ENCODE measurements at regions not wholly inside any gene's neighbourhood (a gene's known extent, or its start where the extent isn't known, plus 50 kb on each side); places are given as distances from the start of the nearest gene placed in this dataset.
"Not testable (repeated sequence)": the region's sequence is repeated elsewhere in the genome, so short reads cannot be mapped to it uniquely, and the experiment has no call there.

DNA sequence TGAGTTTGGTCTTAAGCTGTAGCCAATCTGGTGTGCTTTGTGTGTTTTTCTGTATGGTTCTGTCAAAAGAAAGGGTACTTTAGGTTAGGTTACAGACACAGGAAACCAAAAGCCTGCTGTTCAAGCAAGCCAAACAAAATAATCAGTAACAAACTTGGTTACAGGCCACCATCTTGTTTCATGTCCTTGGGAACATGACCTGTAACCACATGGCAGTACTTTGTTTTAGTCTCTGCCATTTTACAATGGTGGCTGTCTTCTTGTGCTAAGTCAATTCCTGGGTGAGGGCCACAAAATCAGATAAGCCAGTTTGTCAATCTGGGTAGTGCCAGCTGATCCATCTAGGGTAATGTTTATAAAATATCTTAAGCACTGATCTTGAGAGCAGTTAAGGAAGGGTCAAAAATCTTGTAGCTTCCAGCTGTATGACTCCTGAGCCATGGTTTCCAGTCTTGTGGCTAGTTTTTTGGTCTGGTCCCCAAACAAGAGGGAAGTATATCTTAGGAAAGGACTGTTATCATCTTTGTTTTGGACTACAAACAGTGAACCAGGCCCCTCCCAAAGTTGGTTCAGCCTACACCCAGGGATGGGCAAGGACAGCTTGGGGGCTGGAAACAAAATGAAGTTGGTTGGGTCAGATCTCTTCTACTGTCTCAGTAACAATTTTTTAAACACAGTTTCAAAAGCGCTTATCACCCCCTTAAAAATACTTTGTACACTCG is 90.0 kb downstream of the IGLL5 start:
- no peak for DNase-seq (ENCODE audit: low read depth)

DNA sequence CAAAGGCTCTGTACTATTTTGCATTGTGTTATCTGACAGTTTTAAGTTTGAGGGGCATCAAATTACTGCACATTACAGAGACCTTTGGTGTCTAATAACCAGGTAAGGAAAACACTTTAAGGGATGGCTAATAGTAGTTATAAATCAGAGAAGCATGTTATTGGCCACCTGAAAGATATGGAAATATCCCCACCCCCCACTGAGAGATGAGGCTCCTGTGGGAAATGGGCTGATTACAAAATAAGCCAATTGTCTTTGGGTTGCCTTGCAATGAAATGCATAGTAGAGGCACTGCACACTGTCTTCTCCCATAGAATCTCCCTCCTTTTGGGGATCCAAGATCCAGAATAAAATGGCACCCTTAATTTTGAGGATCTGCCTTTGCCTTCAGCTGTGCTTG is 91.0 kb downstream of the IGLL5 start:
- no peak for DNase-seq (ENCODE audit: low read depth)

DNA sequence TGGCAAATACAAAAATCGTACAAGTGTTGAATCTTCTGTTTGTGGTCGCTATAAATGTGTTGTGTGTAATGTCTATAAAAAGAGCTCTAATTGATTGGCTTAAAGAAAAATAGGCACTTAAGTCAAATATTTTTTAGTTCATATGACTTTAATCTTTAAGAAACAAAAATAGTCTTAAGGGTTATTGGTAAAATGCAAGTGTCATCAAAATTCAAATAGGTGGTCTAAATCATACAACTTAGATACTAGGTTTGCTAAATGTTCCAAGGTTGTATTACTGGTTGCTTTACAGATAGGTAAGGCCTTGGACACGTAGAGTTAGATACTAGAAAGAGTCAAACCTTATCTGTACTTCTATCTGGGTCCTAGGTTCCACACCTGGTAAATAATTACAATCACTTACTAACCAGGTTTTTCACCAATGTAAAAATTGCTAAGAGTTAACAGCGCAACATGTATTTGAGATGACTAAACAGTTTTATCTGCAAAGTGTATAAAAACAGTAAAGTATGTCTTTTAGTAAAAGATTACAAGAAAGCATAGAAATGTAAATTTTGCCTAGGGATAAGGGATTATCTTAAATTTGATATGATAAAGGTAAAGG is 91.1 kb upstream of the GNAZ start:
- no peak for DNase-seq (ENCODE audit: low read depth)

DNA sequence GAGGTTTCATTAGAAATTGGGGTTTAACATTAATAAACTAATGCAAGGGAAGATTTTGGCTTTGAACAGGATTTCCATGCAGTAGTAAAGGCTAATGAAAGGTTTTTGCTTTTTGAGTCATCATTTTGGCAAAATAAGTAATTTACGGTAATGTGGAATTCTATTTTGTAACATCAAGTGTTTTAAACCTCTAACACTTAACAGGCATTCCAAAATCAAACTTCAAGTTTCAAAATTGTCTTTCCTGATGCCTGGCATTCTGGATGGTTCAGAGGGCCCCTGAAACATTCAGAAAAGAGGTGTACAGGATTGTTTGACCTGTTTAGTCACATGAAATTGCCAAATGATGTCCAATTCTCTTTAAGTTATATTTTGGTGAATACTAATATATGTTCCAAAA is 90.4 kb upstream of the GNAZ start:
- no peak for DNase-seq (ENCODE audit: low read depth)

DNA sequence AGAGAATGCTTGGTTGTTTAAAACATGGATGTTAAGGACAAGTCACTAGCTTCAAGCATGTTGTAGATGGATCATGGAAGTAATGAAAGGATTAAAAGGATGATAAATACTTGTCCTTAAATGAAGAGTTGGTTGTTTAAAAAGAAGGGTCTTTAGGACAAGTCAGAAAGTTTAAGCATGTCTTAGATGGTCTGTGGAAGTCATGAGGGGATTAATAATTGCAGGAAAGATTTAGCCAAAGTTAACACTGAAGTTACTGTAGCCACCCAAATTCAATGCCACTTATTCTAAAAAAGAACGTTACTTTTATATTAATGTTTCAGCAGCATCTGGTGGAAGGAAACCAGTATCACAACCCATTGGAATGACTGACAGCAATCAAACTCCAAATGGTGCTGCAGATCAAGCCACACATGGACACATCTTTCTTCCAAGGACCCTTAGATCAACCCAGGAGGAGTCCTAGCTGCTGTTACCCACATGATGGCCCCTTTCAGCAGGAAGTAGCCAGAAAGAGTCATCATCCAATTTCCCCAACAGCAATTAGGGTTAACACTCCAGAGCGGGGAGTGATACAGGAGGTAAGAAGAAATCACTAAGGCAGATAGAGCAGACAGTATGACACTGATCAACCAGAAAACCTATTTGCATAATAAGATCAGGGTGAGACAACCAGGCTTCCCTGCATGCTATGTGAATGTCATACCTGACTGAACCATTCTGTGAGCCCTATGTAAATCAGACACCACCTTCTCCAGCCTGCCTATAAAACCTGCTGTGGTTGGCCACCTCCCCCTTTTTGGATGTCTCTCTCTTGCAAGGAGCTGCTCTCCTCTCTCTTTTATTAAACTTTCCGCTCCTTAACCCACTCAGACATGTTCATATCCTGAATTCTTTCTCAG is 88.4 kb upstream of the GNAZ start:
- no peak for DNase-seq (ENCODE audit: low read depth)

DNA sequence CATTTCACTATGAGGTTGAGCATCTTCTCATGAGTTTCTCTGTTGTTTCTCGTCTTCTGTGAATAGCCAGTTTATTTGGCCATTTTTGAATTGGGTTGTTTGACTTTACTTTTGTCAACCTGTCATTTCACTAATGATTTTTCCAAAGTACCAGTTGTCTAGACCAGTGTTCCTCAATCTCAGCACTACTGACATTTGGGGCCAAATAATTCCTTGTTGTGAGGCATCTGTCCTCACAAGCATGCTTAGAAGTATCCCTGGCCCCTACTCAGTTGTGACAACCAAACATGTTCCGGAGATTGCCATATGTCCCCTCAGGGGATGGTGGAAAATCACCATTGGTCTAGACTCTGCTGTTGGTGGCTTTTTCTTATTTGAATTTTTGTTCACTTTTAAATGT is 87.7 kb upstream of the GNAZ start:
- no peak for DNase-seq (ENCODE audit: low read depth)

DNA sequence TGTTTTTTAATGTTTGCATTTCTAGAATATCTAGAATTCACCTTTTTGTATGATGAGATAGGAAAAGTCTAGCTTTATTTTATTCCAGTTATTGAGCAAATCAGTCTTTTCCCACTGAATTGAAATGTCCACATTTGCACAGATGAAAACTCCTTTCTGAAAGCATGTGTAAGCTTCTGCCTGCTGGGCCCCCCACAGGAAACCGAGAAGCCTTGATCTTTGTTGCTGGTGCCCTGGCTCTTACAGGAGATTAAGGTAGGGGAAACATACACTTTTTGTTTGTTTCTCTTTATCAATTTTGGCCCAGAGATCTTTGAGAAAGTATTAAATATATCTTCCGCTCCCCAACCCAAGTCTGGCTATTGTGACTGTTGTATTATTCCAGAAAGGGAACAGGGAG is 87.2 kb upstream of the GNAZ start:
- DNase-seq (ENCODE audit: low read depth) = no peak

DNA sequence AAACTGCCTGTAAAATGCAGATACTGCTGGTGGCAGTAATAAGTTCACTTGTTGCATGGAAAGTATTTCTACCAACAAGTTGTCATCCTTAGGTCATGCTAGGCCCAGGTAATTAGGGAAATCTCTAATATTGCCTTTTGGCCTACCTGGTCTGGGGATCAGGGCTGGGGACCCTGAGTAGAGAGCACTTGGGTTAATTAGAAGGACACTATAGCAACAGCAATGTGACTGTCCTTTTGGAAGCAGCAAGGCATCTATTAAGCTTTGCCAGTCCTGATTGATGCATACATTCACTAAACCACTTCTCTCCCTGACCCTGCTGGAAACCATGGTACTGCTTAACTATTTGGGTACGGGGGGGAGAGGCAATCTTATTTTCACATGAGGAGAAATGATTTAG is 86.5 kb upstream of the GNAZ start:
- DNase-seq (ENCODE audit: low read depth) = no peak

DNA sequence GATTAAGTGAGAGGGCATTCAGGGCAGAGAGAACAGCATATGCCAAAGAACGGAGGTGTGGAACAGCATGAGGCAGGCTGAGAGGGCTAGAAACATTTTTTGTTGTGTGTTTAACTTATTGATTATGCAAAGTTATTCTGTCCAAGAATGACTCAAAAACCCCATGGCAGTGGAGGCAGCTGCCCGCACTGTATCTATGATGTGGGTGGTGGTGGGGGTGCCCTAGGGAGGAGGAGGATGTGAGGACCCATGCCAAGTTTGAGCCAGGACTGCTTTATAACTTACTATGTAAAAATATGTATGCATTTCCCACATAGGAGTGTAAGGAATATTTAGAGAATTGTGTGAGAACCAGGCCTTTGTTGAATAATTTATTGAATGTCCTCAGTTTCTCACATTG is 85.4 kb upstream of the GNAZ start:
- no peak for DNase-seq (ENCODE audit: low read depth)

DNA sequence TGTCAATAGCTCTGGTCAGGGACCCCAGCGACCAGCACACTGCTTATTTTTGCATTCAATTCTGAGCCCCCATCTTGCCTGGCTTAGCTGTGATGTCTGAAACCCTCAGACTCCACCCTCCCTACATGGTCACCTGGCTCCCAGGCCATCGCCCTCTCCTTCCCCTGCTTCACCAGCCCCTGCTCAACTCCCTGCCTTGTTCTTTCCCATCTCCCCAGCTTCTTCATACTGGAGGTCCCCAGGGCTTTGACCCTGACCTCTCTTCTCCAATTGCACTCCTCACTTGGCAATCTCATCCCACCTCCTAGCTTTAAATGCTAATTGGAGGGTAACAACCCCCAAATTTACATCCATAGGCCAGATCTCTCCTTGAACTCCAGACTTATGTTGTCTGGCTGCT is 84.3 kb upstream of the GNAZ start:
- DNase-seq (ENCODE audit: low read depth) = no peak

DNA sequence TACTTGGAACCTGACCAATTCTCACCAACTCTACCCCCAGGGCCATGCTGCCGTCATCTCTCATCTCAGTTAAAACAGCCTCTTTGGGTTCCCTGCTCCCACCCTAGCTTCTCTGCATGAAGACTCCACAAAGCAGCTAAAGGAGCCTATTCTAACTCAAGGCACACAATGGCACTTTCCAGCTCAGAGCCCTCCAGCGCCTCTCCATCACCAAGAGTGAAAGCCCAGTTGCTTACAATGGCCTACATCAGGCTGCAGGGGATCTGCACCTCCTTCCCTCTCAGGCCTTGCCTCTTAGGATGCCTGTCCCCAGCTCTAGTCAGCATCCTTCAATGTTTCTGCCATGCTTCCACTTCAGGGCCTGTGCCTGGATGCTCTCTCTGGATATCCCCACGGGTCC is 83.7 kb upstream of the GNAZ start:
- no peak for DNase-seq (ENCODE audit: low read depth)

DNA sequence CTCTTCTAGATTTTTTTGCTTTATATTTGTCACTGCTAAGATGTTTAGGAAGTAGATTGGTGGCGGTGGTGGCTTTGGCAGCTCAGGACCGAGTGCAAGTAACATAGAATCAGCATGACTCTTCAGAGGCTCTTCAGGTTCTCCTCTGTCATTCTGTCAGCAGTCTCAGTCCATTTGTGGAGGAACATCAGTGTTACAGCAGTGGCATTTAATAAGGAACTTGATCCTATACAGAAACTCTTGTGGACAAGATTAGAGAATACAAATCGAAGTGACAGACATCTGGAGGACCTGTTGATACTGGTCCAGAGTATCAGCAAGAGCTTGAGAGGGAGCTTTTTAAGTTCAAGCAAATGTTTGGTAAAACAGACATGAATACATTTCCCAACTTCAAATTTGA is 82.2 kb upstream of the GNAZ start:
- DNase-seq (ENCODE audit: low read depth) = no peak

DNA sequence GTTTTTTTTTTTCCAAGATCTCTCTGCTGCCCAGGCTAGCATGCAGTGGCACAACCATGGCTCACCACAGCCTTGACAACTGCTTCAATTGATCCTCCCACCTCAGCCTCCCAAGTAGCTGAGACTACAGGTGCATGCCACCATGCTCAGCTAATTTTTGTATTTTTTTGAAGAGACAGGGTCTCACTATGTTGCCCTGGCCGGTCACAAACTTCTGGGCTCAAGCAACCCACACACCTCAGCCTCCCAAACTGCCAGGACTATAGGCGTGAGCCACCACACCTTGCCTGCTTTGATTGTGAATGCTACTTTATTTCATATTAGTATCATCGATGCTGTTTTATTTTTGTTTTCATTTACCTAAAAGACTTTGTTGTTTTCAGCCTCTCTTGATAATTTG is 81.5 kb upstream of the GNAZ start:
- DNase-seq (ENCODE audit: low read depth) = no peak

DNA sequence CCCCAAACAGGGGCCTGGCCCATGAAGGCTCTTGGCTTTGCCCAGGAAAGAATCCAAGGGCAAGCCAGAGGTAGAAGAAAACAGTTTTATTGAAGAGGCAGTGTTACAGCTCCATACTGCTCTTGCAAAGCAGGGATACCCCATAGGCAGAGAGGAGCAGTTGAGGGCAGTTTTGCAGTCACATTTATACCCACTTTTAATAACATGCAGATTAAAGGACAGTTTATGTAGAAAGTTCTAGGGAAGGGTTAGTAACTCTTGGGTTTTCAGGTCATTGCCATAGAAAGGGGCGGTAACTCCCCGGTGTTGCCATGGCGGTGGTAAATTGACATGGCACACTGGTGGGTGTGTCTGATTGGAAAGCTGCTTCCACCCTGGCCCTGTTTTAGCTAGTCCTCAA is 80.5 kb upstream of the GNAZ start:
- no peak for DNase-seq (ENCODE audit: low read depth)

DNA sequence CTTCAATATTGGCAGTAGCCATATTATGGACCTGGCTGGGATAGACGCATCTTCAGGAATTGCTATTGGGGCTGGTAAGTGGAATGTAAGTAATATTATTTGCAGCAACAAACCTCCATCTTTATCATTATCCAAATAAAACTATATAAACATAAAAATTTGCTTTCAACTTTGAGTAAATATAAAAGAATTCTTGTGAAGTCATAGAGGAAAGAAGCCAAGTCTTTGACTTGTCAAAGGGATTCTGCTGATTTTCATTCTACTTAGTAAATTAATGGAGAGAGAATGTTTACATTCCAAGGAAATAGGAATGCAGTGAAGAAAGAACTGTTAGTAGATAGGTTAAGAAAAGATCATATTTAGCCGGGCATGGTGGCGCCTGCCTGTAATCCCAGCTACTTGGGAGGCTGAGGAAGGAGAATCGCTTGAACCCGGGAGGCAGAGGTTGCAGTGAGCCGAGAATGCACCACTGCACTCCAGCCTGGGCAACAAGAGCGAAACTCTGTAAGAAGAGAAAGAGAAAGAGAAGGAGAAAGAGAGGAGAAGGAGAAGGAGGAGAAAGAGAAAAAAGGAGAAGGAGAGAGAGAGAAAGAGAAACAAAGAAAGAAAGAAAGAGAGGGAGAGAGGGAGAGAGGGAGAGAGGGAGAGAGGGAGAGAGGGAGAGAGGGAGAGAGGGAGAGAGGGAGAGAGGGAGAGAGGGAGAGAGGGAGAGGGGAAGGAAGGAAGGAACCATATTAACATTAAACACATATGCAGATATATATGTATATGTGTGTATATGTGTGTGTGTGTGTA is 79.4 kb upstream of the GNAZ start:
- DNase-seq (ENCODE audit: low read depth) = not testable (repeated sequence)

DNA sequence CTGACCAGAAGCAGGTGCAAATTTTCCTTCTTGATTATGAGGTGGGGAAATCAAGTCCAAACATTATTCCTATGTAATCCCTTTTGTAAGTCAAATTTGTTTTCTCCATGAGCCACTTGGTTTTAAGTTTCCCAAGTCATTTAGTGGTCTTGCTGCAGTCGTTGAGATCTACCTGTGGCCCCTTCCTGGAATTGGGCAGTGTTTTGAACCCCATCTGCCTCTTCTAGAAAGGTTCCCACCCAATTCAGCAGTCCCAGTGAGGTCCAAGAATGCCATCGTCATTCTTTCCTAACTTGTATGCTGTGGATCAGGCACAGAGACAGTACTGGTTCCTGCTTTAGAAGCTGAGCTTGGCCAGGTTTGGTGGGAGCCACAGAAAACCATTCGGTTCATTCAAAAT is 77.8 kb upstream of the GNAZ start:
- DNase-seq (ENCODE audit: low read depth) = no peak

DNA sequence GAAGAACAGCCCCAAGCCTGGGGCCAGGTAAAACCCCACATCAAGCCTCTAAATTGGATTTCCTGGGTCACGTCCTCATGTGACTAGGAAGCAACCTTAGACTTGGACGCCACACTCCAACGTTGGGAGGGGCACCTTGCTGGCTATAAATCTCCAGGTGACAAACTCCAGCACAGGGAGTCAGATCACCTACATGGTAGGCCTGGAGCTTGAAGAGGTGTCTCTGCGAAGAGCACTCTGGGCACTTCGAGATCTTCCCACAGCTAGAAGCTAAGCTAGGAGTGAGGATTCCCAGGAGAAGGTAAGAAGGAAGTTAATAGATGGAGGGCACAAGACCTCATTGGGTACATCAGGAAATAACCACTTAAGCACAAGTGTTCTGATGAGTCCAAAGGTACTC is 77.1 kb upstream of the GNAZ start:
- DNase-seq (ENCODE audit: low read depth) = no peak

DNA sequence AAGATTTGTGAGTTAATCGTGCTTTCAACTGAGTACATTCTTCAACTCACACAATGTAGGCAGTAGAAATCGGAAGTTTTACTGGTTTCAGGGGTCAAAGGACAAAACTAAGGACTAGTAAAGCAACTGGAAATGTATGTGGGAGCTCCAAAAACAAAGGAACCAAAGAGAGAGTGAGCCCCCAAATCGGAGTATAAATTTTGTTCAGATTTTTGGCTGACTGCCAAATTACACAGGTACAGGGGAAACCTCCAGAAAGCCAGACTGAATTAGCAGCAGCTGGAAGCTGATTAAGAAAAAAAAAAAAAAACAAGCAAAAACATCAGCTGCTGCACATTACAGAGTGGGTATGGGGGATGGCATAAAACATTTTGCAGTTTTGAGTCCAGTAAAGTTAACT is 75.2 kb upstream of the GNAZ start:
- DNase-seq (ENCODE audit: low read depth) = no peak

DNA sequence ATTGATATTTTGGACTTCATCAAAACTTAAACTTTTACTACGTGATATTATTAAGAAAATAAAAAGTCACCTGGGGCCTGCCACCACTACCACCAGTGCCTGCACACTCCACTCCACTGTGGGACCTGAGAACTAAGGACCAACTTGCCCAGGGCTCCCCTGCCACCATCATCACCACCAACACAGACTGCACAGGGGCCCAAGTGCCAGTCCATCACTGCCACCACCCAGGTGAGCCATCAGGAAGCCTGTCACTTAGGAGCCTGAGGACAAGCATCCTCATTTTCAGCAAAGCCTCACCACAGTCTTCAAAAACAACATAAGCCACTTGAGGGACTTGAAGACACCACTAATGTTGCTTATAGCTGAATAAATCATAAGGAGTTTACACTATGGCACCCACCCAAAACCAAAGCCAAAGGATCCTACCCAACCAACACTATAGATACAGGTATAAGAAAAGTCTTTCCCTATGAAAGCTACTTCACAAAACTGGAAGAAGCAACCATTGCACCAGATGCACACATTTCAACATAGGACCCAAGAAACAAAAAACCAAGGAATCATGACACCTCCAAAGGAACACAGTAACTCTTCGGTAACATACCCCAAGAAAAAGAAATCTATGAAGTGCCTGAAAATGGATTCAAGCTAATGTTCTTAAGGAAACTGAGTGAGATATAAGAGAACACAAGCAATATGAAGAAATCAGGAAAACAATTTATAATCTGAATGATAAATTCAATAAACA is 73.6 kb upstream of the GNAZ start:
- no peak for DNase-seq (ENCODE audit: low read depth)

DNA sequence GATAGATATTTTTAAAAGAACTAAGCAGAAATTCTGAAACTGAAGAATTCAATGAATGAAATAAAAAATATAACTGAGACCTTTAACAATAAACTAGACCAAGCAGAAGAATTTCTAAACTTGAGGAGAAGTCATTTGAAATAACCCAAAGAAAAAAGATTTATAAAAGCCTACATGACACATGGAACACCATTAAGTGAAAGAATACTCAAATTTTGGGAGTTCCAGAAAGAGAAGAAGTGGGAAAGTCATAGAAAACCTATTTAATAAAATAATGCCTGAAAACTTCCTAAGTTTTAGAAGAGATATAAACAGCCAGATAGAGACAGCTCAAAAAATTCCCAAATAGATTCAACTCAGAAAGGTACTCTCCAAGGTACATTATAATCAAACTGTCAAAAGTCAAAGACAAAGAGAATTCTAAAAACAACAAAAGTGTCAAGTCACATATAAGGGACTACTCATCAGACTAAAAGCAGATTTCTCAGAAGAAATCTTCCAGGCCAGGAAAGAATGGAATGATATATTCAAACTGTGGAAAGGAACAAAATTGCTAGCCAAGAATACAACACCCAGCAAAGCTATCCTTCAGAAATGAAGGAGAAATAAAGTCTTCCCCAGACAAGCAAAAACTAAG is 72.9 kb upstream of the GNAZ start:
- DNase-seq (ENCODE audit: low read depth) = no peak

DNA sequence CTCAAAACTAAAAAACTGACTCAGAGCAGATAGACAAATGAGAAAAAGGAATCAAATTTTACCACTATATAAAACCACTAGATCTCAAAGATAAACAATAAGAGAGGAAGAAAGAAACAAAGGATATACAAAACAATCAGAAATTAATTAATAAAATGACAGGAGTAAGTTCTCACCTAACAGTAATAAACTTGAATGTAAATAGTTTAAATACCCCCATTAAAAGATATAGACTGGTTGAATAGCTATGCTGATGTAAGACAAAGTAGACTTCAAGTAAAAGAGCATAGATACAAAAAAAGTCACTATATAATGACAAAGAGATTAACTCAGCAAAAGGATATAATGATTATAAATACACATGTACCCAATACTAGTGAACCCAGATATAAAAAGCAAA is 72.3 kb upstream of the GNAZ start:
- no peak for DNase-seq (ENCODE audit: low read depth)

All from activated T-cell treated with anti-CD3 and anti-CD28 coated beads for 24 hours (primary cell).